Skeletal muscle satellite cell (primary cell): ENCODE measurements at regions not wholly inside any gene's neighbourhood (a gene's known extent, or its start where the extent isn't known, plus 50 kb on each side); places are given as distances from the start of the nearest gene placed in this dataset.
"Not testable (repeated sequence)": the region's sequence is repeated elsewhere in the genome, so short reads cannot be mapped to it uniquely, and the experiment has no call there.

Source experiments
- H3K27me3 ChIP-seq: 2 replicates; pipeline ENCODE4 v1.7.0; 2013; ENCODE audit warnings: low read length; ENCODE audit not compliant: control insufficient read depth, insufficient read depth
- H3K36me3 ChIP-seq: 2 replicates; pipeline ENCODE4 v1.7.0; 2013; ENCODE audit warnings: mild to moderate bottlenecking, control low read depth, low read length; ENCODE audit not compliant: insufficient read depth
- H3K4me1 ChIP-seq: 2 replicates; pipeline ENCODE4 v1.7.0; 2013; ENCODE audit warnings: low read length; ENCODE audit not compliant: control insufficient read depth, insufficient read depth
- H3K4me2 ChIP-seq: 2 replicates; pipeline ENCODE4 v1.7.0; 2013; ENCODE audit warnings: mild to moderate bottlenecking, low read length
- H3K4me3 ChIP-seq: 2 replicates; pipeline ENCODE4 v1.7.0; 2013; ENCODE audit warnings: low read length
- H3K9ac ChIP-seq: 2 replicates; pipeline ENCODE4 v1.7.0; 2013; ENCODE audit warnings: mild to moderate bottlenecking, low read depth, low read length, moderate library complexity
- H3K9me3 ChIP-seq: replicated peaks from 2 replicates; pipeline ENCODE4 v1.7.0; 2013; ENCODE audit warnings: mild to moderate bottlenecking, control low read depth, low read length

- Histone ChIP-seq H3K4me2 (no peak overlapping the region), H3K4me1 (no peaks in the 10 kb centered on the region), H3K36me3 (no peaks in the 10 kb centered on the region), H3K9ac (no peak overlapping the region), H3K9me3 (no peaks in the 10 kb centered on the region), H3K4me3 (no peak overlapping the region), H3K27me3 (no peaks in the 10 kb centered on the region)
Measured at GRCh38 chrX:7515681-7516413, 327.1 kb upstream of the VCX start.

GRCh38 chrX:7514871-7515599 lies 327.9 kb upstream of the VCX start:
- Histone ChIP-seq H3K4me3 (no peak overlapping the region), H3K36me3 (no peaks in the 10 kb centered on the region), H3K27me3 (no peaks in the 10 kb centered on the region), H3K4me1 (no peaks in the 10 kb centered on the region), H3K4me2 (no peak overlapping the region), H3K9me3 (no peaks in the 10 kb centered on the region), H3K9ac (no peak overlapping the region)

- Histone ChIP-seq H3K36me3 (no peaks in the 10 kb centered on the region), H3K4me2 (no peak overlapping the region), H3K4me3 (no peak overlapping the region), H3K27me3 (no peaks in the 10 kb centered on the region), H3K9ac (no peak overlapping the region), H3K9me3 (no peaks in the 10 kb centered on the region), H3K4me1 (no peaks in the 10 kb centered on the region)
Measured at GRCh38 chrX:7512845-7513244, 330.1 kb upstream of the VCX start.

GRCh38 chrX:7503251-7503650 lies 339.7 kb upstream of the VCX start:
- Histone ChIP-seq H3K4me2 (no peak overlapping the region), H3K27me3 (no peaks in the 10 kb centered on the region), H3K9me3 (peaks cover 2% of the 10 kb centered on the region), H3K4me1 (no peaks in the 10 kb centered on the region), H3K9ac (no peak overlapping the region), H3K4me3 (no peak overlapping the region), H3K36me3 (no peaks in the 10 kb centered on the region)

- H3K9ac ChIP-seq: no peak overlapping the region
- H3K27me3 ChIP-seq: no peaks in the 10 kb centered on the region
- no peak overlapping the region for H3K4me3 ChIP-seq
- H3K36me3 ChIP-seq: no peaks in the 10 kb centered on the region
- H3K9me3 ChIP-seq: peaks cover 2% of the 10 kb centered on the region
- H3K4me1 ChIP-seq: no peaks in the 10 kb centered on the region
- no peak overlapping the region for H3K4me2 ChIP-seq
Measured at GRCh38 chrX:7500386-7500785, 342.6 kb upstream of the VCX start.

GRCh38 chrX:7486505-7486904 lies 338.6 kb upstream of the PUDP start:
- Histone ChIP-seq H3K9ac (no peak overlapping the region), H3K4me2 (no peak overlapping the region), H3K27me3 (no peaks in the 10 kb centered on the region), H3K4me1 (no peaks in the 10 kb centered on the region), H3K4me3 (no peak overlapping the region), H3K36me3 (no peaks in the 10 kb centered on the region), H3K9me3 (no peaks in the 10 kb centered on the region)

GRCh38 chrX:7485061-7485460 lies 337.1 kb upstream of the PUDP start:
- Histone ChIP-seq H3K4me3 (no peak overlapping the region), H3K4me2 (no peak overlapping the region), H3K9ac (no peak overlapping the region), H3K36me3 (no peaks in the 10 kb centered on the region), H3K27me3 (no peaks in the 10 kb centered on the region), H3K4me1 (no peaks in the 10 kb centered on the region), H3K9me3 (no peaks in the 10 kb centered on the region)

- no peak overlapping the region for H3K4me2 ChIP-seq
Measured at GRCh38 chrX:7480721-7481120, 332.8 kb upstream of the PUDP start.

GRCh38 chrX:7462110-7462509 lies 314.2 kb upstream of the PUDP start:
- H3K4me3 ChIP-seq: no peak overlapping the region
- H3K27me3 ChIP-seq: no peaks in the 10 kb centered on the region
- peaks cover 6% of the 10 kb centered on the region for H3K4me1 ChIP-seq
- H3K9me3 ChIP-seq: no peaks in the 10 kb centered on the region
- H3K36me3 ChIP-seq: no peaks in the 10 kb centered on the region
- no peak overlapping the region for H3K9ac ChIP-seq
- no peak overlapping the region for H3K4me2 ChIP-seq

More at GRCh38 chrX:7480721-7481120, 332.8 kb upstream of the PUDP start:
- H3K9ac ChIP-seq: no peak overlapping the region
- no peaks in the 10 kb centered on the region for H3K27me3 ChIP-seq
- H3K4me1 ChIP-seq: no peaks in the 10 kb centered on the region
- no peaks in the 10 kb centered on the region for H3K36me3 ChIP-seq
- no peaks in the 10 kb centered on the region for H3K9me3 ChIP-seq
- no peak overlapping the region for H3K4me3 ChIP-seq

GRCh38 chrX:7461051-7461450 lies 313.1 kb upstream of the PUDP start:
- not testable (repeated sequence) for H3K9me3 ChIP-seq, H3K4me1 ChIP-seq, H3K4me2 ChIP-seq, H3K36me3 ChIP-seq, H3K4me3 ChIP-seq, H3K9ac ChIP-seq, H3K27me3 ChIP-seq

GRCh38 chrX:7447801-7448499 lies 300.0 kb upstream of the PUDP start:
- Histone ChIP-seq H3K4me3 (no peak overlapping the region), H3K4me2 (no peak overlapping the region), H3K9ac (no peak overlapping the region), H3K36me3 (no peaks in the 10 kb centered on the region), H3K27me3 (no peaks in the 10 kb centered on the region), H3K4me1 (no peaks in the 10 kb centered on the region), H3K9me3 (no peaks in the 10 kb centered on the region)
